ENCODE measurements at regions not wholly inside any gene's neighbourhood (a gene's known extent, or its start where the extent isn't known, plus 50 kb on each side); places are given as distances from the start of the nearest gene placed in this dataset.
A peak's percentile ranks its signal among the peaks of the same experiment; 100 is the strongest.

DNA sequence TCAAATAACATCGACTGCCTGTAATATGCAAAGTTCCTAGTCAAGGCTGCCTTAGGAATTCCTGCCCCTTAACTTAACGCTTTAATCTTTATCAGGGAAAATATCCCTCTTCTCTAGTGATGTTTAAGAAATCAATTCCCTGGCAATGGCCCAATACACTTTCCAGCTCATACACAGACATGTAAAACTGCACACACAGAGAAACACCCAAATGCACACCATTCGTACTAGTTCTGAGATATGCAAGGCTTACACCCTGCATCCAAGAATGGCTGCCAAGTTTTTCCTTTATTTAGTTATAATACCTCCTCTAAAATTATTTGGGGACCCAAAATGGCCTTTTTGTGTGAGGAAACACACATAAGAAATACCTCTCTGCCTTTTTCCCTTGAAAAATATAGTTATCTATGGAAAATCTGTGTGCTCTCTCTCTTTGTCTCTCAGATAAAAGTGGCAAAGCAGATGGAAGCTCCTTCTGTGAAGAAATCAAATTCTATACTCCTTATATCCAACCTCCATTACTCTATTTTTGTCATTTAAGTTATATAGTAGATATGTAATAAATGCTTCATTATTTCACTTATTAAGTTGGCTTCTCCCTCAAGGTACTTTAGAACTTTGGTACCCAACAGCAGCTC, 120.0 kb upstream of the MDM1 start:
- no peak for DNase-seq

DNA sequence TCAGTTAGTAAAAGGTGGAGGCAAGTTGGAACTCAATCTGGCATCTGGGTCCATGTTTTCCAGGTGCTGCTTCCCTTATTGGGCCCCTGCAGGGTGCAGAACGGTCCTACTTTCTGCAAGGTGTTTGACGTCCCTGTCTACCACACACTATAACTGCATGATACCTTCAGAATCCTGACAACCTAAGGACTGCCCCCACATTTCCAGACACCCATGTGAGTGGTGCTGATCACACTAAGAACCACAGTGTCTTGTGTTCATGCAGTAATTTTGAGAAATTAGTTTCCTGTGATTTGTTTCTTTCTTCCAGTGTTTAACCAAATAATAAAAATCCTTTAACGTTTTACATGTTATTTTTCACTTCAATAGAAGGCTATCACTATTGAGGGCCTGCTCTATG, 121.1 kb upstream of the MDM1 start:
- no peak for DNase-seq

DNA sequence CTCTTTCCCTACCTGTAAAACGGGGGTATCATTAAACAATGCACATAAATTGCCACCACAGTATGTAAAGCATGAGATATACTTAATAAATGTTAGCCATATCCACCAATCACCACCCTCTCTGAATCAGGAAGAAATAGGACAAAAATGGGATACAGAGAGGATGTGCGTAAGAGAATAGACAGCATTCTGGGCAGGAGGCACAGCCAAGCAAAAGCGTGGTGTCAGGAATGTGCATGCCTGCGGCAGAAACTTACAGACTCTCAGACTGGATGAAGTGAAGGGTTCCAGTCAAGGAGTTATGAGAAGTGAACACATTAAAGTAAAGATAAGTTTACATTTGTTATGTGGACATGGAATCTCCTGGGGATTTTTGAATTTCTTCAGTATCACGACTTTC, 121.7 kb upstream of the MDM1 start:
- no peak for DNase-seq

DNA sequence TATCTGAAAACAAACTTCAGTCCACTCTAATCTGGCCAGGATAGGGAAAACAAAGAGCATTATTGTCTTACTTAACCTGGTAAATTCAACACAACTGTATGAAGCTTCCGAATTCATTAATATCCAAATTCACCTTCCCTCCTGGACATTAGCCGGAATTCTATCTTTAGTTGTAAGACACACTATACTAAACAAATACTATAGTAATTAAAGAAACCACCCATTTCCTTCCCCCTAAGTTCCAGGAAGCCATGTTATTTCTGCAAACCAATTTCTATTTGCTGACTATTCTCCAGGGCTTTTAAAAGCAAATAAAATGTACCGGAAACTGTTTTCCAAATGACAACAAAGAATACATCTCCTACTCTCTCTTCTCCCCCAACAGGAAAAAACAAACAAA, 122.7 kb upstream of the MDM1 start:
- DNase-seq: no peak

DNA sequence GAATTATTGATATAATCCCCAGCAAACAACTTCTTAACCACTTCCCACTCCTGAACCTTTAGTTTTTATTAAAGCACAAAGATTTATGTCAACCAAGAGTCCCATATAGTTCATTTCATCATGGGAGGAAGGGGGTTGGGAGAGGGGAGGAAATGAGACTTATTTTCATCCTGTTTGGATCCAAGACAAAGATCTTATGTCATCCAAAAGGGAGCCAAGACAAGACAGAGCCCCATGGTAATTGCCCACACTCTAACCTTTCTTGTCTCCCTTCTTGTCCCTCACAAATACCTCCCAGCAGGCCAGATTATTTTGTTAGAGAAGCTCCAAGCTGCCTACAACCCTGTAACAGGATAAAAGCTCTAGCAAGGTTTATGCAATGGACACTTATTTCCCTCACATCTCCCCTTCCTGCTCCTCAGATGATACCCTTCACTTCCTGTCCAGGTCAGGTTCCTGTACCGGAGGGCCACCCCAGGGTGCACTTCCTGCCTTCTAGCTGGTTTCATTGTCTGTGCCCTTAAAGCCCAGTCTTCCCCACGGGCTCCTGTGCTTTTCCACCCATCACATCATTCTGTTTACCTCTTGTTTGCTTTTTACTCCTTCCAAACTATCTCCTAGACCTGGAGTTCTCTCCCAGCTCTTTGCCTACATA, 123.7 kb upstream of the MDM1 start:
- DNase-seq: no peak

DNA sequence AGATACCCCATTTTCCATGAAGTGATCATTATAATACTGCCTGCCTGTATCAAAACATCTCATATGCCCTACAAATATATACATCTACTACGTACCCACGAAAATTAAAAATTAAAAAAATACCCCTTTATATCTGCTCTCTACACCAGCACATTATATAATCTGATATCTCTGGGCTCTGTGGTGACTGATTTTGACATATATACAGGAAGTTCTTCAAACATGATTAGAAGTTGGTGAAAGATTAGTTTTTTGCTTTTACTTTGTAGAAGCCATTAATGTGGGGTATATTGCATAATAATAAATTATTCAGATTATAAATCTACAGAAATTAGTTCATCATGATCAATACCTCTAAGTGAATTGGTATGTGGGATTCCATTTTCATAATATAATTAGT, 126.7 kb upstream of the MDM1 start:
- no peak for DNase-seq

DNA sequence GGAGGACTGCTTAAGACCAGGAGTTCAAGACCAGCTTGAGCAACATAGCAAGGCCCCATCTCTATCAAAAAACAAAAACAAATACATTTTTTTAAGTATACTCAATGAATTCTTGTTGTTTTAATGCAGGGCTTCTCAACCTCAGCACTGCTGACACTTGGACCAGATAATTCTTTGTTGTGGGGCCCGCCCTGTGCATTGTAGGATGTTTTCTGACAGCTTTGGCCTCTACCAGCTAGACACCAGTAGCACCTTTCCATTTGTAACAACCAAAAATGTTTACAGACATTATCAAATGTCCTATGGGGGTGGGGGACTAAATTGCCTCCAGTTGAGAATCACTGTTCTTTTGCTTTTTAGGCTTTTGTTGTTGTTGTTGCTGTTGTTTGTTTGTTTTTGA, 128.1 kb upstream of the MDM1 start:
- no peak for DNase-seq

DNA sequence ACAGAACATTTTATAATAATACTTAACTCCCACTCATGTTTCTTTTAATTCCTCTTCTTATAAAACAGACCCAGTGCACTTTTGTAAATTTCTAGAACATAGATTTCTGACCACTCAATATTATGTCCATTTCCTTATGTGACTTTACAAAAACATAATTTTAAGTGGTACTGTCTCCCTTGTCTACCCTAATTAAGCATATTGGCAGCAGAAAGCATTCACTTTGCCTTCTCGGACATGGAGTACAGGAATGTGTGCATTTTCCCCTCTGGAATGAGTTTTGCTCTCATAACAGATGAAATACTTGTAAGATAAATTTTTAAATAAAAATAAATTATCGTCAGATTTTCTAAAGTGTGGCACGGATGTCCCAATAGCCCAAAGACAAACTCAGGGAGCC, 129.5 kb upstream of the MDM1 start:
- DNase-seq: no peak

DNA sequence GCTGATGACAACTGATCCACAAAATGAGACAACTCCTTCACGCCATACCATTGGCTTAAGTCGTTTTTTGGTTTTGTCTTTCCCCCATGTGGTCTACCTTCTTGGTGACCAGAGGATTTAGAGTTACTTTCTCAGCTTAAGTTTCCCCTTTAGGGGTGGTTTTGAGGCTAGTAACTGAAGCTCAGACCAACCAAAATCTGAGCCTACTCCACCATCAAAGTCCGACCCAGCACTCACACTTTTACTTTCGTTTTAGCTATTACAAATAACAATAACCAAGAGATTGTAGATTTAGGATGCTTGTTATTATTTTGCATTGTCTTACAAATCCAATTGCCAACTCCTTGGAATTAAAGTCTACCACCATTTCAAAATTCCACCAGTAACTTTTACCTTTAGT, 130.6 kb upstream of the MDM1 start:
- DNase-seq: peak in 2 of 6 experiments; percentile 9 to 17

DNA sequence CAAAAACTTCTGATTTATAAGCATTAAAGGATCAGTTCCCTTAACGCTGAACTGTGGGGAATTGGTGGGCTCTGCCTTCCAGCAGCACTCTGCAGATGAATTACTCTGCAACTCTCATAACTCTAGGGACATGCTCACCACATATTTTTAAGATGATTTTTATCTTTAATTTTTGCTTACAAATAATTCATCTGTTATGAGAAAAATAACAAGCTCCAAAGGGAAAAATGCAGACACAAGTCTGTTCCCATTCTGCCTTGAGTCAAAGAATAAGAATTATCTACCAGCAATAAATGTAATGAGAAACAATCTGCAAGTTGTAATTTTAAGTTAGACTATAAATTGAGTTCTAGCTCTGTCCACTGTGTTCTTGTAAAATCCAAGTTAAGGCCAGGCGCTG, 133.1 kb upstream of the MDM1 start:
- no peak for DNase-seq

DNA sequence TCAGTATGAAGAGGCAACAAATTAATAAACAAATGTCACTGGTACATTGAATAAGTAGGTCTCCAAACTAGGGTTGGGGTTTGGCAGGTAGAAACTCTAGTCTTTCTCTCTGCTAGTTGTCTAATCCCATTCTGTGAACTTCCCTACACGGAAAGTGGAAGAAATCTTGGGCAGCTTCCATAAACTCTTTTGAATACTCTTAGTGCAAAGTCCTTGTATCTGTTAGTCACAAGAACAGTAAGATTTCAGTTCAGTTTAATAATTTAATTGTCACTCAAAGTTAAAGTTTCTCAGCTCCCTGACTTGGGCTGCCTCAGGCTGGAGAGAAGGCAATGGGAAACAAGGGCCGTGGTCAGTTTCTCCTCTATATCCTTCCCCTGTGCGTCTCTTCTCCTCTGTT, 135.4 kb upstream of the MDM1 start:
- DNase-seq: no peak

DNA sequence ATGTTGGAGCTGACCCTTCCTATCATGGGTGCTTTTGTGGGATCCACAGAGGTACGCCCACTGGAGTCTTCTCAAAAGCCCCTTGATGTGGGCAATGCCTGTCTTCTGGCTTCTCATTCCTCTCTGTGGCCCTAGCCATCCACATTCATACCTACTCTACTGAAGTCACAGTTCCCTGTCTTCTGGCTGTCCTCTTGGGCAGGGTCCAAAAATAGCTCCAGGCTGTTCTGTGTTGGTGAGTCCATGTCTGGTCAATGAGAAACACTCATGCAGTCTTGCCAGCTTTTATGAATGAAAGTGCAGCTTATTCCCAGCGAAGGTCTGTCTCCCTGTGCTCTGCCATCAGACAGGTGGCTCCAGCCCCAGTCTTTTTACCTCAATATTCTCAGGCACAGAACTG, 135.9 kb upstream of the MDM1 start:
- no peak for DNase-seq

DNA sequence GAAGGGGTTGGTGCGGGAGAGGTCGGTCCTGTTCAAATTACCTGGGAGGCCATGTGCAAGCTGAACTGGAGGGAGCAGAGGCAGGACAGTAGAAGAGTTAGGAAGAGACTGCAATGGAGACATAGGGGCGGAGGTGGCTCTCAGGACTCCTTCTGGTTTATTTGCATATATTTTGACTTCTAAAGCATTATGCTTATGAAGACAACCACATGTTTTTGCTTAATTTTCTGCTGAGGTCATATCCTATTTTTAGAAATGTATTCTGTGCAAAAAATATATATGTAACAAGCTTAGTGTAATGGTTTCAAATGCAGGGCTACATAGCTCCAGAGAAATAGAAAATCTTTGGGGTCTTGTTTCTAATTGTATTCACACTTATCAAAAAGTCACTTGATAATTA, 137.0 kb upstream of the MDM1 start:
- DNase-seq: no peak

DNA sequence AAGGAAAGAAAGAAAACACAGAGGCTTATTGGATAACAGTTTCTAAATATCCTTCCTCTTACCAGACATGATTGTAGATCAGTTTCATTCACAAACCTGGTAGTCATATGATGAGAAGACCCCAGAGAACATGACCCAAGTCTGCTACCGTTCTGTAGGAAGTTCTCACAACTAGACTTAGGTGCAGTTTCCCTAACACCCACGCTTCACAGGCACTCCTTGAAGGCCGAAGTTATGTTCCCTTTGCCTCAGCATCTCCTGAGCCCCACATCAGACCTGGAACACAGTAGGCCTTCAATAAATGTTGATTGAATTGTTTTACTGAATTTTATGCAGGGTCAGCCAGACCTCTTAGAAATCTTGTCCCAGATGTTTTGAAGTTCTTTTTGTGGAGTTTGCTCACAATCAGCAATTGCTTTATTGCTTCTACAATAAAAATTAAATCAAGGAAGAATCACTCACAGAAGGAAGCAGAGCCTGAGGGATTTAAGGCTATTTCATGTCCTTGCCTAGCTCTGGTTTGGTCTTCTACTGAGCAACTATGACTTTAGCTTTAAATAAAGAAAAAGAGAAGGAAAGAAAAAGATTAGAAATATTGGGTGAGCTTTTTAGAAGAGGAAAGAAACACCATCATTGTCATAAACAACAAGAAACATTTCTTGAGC, 138.6 kb upstream of the MDM1 start:
- no peak for DNase-seq

DNA sequence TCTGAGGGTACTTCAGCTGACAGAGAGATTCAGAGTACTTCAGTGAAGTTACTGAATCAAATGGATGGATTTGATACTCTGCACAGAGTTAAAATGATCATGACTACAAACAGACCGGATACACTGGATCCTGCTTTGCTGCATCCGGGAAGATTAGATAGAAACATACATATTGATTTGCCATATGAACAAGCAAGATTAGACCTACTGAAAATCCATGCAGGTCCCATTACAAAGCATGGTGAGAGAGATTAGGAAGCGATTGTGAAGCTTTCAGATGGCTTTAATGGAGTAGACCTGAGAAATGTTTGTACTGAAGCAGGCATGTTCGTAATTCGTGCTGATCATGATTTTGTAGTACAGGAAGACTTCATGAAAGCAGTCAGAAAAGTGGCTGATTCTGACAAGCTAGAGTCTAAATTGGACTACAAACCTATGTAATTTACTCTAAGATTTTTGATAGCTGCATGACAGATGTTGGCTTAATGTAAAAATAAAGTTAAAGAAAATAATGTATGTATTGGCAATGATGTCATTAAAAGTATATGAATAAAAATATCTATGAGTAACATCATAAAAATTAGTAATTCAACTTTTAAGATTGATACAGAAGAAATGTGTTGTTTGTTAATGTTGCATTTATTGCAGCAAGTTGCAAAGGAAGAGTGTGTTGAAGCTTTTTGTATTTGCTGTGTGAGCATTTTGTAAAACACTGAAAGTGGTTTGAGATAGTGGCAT, 136.1 kb upstream of the RAP1B start:
- DNase-seq: no peak

DNA sequence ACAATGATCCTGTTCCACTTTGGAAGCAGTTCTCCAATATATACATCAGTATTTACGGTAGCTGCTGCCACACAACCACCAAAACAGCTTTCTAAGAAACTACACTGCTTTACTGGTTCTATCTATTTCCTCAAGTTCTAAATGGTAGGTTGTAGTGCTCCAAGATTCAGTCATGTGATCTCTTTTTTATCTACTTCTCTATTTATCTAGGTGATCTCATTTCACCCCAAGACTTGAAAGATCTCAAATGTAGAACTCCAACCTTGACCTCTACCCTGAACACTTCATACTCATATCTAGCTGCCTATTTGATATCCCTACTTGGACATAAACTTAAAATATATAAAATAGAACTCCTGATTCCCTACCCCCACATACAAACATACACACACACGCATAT, 133.9 kb upstream of the RAP1B start:
- DNase-seq: no peak

DNA sequence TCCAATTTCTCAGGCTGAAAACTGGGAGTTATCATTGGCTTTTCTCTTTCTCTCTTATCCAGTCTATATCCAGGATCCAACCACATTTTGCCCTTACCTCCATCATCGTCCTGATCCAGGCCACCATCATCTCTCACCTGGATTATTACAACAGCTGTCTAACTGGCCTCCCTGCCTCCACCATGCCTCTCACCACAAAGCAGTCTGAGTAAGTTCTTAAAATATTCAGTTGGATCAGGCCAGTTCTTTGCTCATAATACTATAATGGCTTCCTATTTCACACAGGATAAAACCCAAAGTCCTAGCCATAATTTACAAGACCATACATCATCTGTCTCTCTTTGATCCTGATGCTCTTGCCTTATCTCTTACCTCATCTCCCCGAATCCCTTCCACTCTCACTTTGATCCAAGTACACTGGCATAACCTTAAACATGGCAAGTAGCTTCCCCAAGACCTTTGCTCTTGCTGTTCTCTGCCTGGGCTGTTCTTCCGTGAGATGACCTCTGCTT, 133.4 kb upstream of the RAP1B start:
- DNase-seq: no peak

DNA sequence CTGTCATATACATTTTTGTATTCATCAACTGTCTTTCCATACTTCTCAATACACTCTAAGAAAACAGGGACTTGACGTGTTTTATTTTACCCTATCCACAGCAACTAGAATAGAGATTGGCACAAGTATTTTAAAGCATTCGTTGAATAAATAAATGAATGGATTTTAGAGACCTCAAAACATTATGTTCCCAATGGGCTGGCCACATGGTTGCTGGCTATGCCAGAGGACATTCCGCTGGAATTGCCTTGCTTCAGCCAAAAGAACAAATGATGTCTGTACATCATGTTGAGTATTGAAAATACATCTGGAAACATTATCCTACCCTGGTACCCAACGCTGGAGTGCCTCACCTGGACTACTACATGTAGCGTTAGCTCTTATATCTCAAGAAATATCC, 132.8 kb upstream of the RAP1B start:
- DNase-seq: no peak

DNA sequence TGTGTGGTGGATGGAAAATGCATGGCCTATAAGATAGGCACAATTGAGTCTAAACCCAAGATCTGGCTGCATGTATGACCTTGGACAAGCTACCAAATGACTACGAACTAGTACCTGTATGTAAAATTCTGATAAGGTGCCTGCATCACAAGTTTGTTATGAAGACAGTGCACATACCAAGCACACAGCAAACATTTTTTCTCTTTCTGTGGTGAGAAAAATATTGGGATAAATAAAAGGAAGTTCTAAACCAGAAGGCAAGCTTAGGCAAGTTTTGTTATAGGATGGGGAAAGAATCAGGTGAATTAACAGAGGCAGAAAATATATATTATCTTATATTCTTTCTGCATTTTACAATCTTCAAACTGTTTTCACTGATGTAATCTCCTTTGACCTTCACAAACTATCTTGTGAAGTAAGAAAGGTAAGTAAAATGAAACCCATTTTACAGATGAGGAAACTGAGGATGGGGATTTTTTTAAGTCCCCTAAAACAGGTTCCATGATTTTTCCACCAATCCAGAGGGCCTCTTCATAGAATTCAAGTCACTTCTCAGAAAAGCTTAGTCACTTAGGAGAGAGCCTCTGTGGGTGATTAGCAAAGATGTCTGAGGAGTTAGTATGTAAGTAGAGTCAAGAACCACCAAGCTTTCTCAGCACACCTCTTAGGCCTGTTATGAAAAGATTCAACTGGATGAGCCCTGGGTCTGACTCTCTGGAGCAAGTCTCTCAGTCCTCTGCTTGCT, 132.0 kb upstream of the RAP1B start:
- DNase-seq: no peak

DNA sequence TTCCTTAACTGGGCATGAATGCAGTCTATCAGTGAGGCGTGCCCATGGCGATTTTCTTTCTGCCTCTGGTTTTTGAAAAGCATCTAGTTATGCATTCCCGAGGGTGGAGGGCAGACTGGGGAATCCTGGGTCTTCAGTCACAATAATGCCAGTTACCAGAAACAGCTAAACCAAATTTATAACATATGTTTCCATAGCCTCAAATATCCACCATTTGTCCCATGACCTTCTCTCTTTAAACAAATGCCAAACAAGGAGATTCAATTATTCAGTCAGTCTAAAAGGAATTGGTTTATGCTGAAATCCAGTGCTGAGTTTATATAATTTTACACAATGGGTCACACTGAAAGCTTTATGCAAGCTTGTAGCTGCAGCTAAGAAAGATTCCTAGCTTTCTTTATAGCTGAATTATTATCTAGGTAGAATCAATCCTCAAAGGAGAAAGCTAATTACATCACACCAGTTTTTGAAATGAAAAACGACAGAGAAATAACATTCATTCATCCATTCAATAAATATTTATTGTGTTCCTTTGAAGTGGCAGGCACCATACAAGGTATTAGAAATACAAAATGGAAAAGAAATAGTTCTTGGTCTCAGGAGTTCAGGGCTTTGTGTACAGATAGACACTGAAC, 131.3 kb upstream of the RAP1B start:
- DNase-seq: no peak

DNA sequence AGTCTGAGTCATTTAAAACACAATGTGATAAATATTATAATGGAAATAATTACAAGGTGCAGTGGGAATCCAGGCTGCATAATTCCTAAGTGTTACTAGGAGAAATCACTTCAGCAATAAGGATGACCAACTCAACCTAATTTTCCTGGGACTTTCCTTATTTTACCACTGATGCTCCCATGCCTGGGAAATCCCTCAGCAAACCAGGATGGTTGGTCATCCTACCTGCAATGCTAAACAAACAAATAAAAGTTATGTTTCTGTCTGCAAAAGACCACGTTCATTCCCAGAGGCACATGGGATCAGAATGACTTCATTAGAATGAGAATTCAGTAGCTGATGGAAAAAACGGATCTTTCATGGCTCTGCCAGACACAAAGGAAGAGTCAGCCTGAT, 130.8 kb upstream of the RAP1B start:
- DNase-seq: no peak

DNA sequence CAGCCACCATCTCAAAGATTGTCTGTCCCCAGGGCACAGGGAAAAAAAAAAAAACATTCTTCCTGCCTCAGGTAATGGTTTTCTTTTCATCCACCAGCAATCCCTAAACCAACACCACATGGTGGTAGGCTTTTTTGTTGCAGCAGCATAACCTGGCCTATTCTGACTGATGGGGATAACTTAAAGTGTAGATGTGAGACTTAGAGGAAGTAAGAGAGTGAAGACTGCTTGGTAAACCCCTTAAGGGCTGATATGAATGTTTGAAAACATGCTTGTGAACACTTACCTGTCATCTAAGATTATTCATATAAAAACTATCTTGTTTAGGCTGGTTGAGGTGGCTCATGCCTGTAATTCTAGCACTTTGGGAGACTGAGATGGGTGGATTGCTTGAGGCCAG, 130.2 kb upstream of the RAP1B start:
- DNase-seq: no peak

All from stimulated activated naive CD4-positive, alpha-beta T cell (primary cell).